Prostate gland (tissue), 2 donors: ENCODE measurements at regions not wholly inside any gene's neighbourhood (a gene's known extent, or its start where the extent isn't known, plus 50 kb on each side); places are given as distances from the start of the nearest gene placed in this dataset.

Experiments used
- POLR2A ChIP-seq: fragments of 450-650 bp; IDR thresholded peaks from one replicate; pipeline ENCODE4 v1.6.1; 2016; ENCODE audit warnings: antibody characterized with exemption, mild to moderate bottlenecking
- POLR2AphosphoS5 ChIP-seq: sonication (generic); formaldehyde crosslinking; IDR thresholded peaks from one replicate; pipeline ENCODE4 v1.6.1; 2017; ENCODE audit warnings: antibody characterized with exemption
- TF ChIP-seq, protein P1 (sequence below), 4 experiments: fragments of 200-600 bp in 2 of 4; fragments of 450-650 bp in 2 of 4; sonication (generic) in 2 of 4; IDR thresholded peaks; 1 replicate in 3 of 4; 2 replicates in 1 of 4; pipeline ENCODE4 v1.5.1; 2016 to 2019; ENCODE audit warnings: antibody characterized with exemption in 4 of 4, mild to moderate bottlenecking in 2 of 4, moderate library complexity in 2 of 4

DNA sequence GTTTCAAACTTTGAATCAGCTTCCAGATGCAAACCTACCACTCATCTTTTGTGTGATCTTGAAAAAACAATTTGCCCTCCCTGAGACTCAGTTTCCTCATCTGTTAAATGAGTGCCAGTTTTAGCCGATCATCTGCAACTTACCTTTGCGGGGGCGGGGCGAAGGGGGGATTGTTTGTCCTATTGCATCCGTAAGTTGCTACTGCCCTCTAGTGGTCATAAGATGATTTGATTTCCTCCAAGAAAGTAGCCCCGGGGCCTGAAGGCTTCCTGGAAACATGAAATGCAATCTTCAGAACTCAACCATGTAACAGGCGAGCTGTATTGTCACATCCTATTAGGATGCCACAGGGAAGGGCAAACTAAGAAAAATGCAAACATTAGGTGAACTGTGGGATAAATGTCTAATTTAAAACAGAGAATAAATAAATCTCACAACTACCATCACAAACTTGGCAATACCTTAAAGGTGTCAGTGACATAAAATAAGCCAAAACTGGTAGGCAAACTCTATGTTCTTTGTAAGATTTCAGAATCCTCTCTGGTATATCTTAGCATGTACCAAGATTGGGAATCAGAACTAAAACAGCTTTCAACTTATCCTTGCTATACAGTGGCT, 63.5 kb upstream of the CLDN18 start:
- TF ChIP-seq, protein P1, sequence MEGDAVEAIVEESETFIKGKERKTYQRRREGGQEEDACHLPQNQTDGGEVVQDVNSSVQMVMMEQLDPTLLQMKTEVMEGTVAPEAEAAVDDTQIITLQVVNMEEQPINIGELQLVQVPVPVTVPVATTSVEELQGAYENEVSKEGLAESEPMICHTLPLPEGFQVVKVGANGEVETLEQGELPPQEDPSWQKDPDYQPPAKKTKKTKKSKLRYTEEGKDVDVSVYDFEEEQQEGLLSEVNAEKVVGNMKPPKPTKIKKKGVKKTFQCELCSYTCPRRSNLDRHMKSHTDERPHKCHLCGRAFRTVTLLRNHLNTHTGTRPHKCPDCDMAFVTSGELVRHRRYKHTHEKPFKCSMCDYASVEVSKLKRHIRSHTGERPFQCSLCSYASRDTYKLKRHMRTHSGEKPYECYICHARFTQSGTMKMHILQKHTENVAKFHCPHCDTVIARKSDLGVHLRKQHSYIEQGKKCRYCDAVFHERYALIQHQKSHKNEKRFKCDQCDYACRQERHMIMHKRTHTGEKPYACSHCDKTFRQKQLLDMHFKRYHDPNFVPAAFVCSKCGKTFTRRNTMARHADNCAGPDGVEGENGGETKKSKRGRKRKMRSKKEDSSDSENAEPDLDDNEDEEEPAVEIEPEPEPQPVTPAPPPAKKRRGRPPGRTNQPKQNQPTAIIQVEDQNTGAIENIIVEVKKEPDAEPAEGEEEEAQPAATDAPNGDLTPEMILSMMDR (IDR thresholded peaks at IDR 0.05), result peak; percentile 15 to 51 (median 48)
- TF ChIP-seq POLR2A, result no peak
- no peak for TF ChIP-seq POLR2AphosphoS5
